ENCODE measurements at regions not wholly inside any gene's neighbourhood (a gene's known extent, or its start where the extent isn't known, plus 50 kb on each side); places are given as distances from the start of the nearest gene placed in this dataset.

- DNase-seq, result no peak
These were observed 854.6 kb downstream of the CBLN2 start for GRCh38 chr18:71689416-71690160.

GRCh38 chr18:71682591-71682990 lies 861.6 kb downstream of the CBLN2 start:
- DNase-seq, result no peak

- no peak for DNase-seq
These were observed 866.0 kb downstream of the CBLN2 start for GRCh38 chr18:71678144-71678543.

- DNase-seq, result no peak
These were observed 870.2 kb downstream of the CBLN2 start for GRCh38 chr18:71673954-71674353.

GRCh38 chr18:71673498-71673897 lies 870.6 kb downstream of the CBLN2 start:
- DNase-seq, result no peak

GRCh38 chr18:71666481-71666880 lies 877.7 kb downstream of the CBLN2 start:
- DNase-seq, result no peak

GRCh38 chr18:71665131-71665530 lies 879.0 kb downstream of the CBLN2 start:
- DNase-seq, result no peak

- DNase-seq, result no peak
These were observed 900.3 kb downstream of the CBLN2 start for GRCh38 chr18:71643822-71644221.

GRCh38 chr18:71630696-71631095 lies 913.4 kb downstream of the CBLN2 start:
- DNase-seq, result no peak

GRCh38 chr18:71625556-71626090 lies 918.5 kb downstream of the CBLN2 start:
- no peak for DNase-seq

- DNase-seq, result no peak
These were observed 945.8 kb downstream of the CBLN2 start for GRCh38 chr18:71598374-71598773.

GRCh38 chr18:71597219-71597618 lies 946.9 kb downstream of the CBLN2 start:
- DNase-seq, result no peak

- DNase-seq, result no peak
These were observed 960.9 kb downstream of the CBLN2 start for GRCh38 chr18:71583252-71583651.

- no peak for DNase-seq
These were observed 989.5 kb downstream of the CBLN2 start for GRCh38 chr18:71554686-71555085.

- no peak for DNase-seq
These were observed 1002.5 kb downstream of the CBLN2 start for GRCh38 chr18:71541643-71542042.

GRCh38 chr18:71529703-71530303 lies 1014.3 kb downstream of the CBLN2 start:
- DNase-seq, result no peak

GRCh38 chr18:71523483-71524435 lies 1020.4 kb downstream of the CBLN2 start:
- no peak for DNase-seq

- DNase-seq, result no peak
These were observed 1038.6 kb downstream of the CBLN2 start for GRCh38 chr18:71505526-71505925.

GRCh38 chr18:71503222-71503621 lies 1040.9 kb downstream of the CBLN2 start:
- DNase-seq, result no peak

GRCh38 chr18:71485611-71486010 lies 1058.5 kb downstream of the CBLN2 start:
- no peak for DNase-seq

GRCh38 chr18:71471963-71472725 lies 1072.0 kb downstream of the CBLN2 start:
- no peak for DNase-seq

- DNase-seq, result no peak
These were observed 1087.9 kb downstream of the CBLN2 start for GRCh38 chr18:71456206-71456605.

- no peak for DNase-seq
These were observed 1093.9 kb downstream of the CBLN2 start for GRCh38 chr18:71450257-71450656.
